Thymus (tissue), 11 donors: ENCODE measurements at regions not wholly inside any gene's neighbourhood (a gene's known extent, or its start where the extent isn't known, plus 50 kb on each side); places are given as distances from the start of the nearest gene placed in this dataset.

Experiments
- DNase-seq, 9 donors: peaks; one replicate each; pipeline ENCODE4 v3.0.0-alpha.2; 2013; ENCODE audit warnings: low spot score in 9 of 9, low read depth in 6 of 9, missing footprints in 1 of 9
- H3K27ac ChIP-seq, 2 donors: one replicate each; pipeline ENCODE4 v1.5.1; 2013; ENCODE audit warnings: control low read depth in 1 of 2, low read depth in 1 of 2, low read length in 1 of 2, mild to moderate bottlenecking in 1 of 2, moderate library complexity in 1 of 2
- H3K27me3 ChIP-seq, 2 donors: one replicate each; pipeline ENCODE4 v1.5.1; 2013; ENCODE audit warnings: low read length in 1 of 2; ENCODE audit not compliant: control insufficient read depth in 2 of 2, insufficient read depth in 1 of 2
- H3K36me3 ChIP-seq, 2 donors: one replicate each; pipeline ENCODE4 v1.5.1; 2013; ENCODE audit warnings: low read length in 1 of 2, mild to moderate bottlenecking in 1 of 2, moderate library complexity in 1 of 2; ENCODE audit not compliant: control insufficient read depth in 2 of 2, insufficient read depth in 2 of 2
- H3K4me1 ChIP-seq, 2 donors: one replicate each; pipeline ENCODE4 v1.5.1; 2013; ENCODE audit warnings: low read length in 2 of 2; ENCODE audit not compliant: control insufficient read depth in 2 of 2, insufficient read depth in 2 of 2
- H3K4me3 ChIP-seq, 2 donors: one replicate each; pipeline ENCODE4 v1.5.1; 2013; ENCODE audit warnings: low read length in 2 of 2, control low read depth in 1 of 2, mild to moderate bottlenecking in 1 of 2
- H3K9me3 ChIP-seq, 2 donors: one replicate each; pipeline ENCODE4 v1.5.1; 2013; ENCODE audit warnings: low read length in 1 of 2, mild to moderate bottlenecking in 1 of 2; ENCODE audit not compliant: control insufficient read depth in 2 of 2, insufficient read depth in 1 of 2
- WGBS: extraction: QIAGEN DNeasy Blood & Tissue Kit; methylation state at CpG from one replicate; pipeline ENCODE4 v1.1.7; 2013; 5-methylcytosine and 5-hydroxymethylcytosine counted together
- donor health status: healthy.

DNA sequence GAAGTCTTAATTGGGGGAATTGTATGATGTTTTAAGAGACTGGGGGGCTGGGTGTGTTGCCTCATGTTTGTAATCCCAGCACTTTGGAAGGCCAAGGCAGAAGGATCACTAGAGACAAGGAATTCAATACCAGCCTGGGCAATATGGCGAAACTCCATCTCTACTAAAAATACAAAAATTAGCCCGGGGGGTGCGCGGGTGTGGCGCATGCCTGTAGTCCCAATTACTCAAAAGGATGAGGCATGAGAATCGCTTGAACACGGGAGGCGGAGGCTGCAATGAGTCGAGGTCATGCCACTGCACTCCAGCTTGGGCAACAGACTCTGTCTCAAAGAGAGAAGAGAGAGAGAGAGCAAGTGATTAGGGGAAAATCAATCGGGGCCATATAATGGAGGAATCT, 600.5 kb downstream of the SLC16A7 start:
- no peaks in the 10 kb centered on the region for H3K4me1 ChIP-seq
- no peak overlapping the region for H3K27ac ChIP-seq
- H3K36me3 ChIP-seq, result no peaks in the 10 kb centered on the region
- no peaks in the 10 kb centered on the region for H3K27me3 ChIP-seq
- H3K9me3 ChIP-seq, result no peaks in the 10 kb centered on the region
- WGBS, result 97% methylated on average over 10 of the region's 10 CpGs
- DNase-seq, result no peak
- H3K4me3 ChIP-seq, result no peak overlapping the region

GRCh38 chr12:60197589-60197988, 601.8 kb downstream of the SLC16A7 start:
- no peaks in the 10 kb centered on the region for H3K4me1 ChIP-seq
- no peaks in the 10 kb centered on the region for H3K27me3 ChIP-seq
- H3K9me3 ChIP-seq, result no peaks in the 10 kb centered on the region
- H3K36me3 ChIP-seq, result no peaks in the 10 kb centered on the region
- H3K4me3 ChIP-seq, result no peak overlapping the region
- WGBS, result 93% methylated on average over 2 of the region's 2 CpGs
- H3K27ac ChIP-seq, result no peak overlapping the region
- DNase-seq, result no peak

GRCh38 chr12:60201891-60202290, 606.1 kb downstream of the SLC16A7 start:
- Histone ChIP-seq H3K36me3 (no peaks in the 10 kb centered on the region), H3K4me1 (no peaks in the 10 kb centered on the region), H3K4me3 (no peak overlapping the region), H3K27me3 (no peaks in the 10 kb centered on the region), H3K9me3 (no peaks in the 10 kb centered on the region), H3K27ac (no peak overlapping the region)
- 92% methylated on average over 4 of the region's 4 CpGs for WGBS
- DNase-seq, result no peak

- H3K9me3 ChIP-seq, result no peaks in the 10 kb centered on the region
- H3K27me3 ChIP-seq, result no peaks in the 10 kb centered on the region
- 94% methylated on average over 1 of the region's 1 CpG for WGBS
- H3K4me1 ChIP-seq, result no peaks in the 10 kb centered on the region
- H3K27ac ChIP-seq, result no peak overlapping the region
- H3K36me3 ChIP-seq, result no peaks in the 10 kb centered on the region
- no peak for DNase-seq
- no peak overlapping the region for H3K4me3 ChIP-seq
Observed at GRCh38 chr12:60205500-60205899, 609.7 kb downstream of the SLC16A7 start.

- Histone ChIP-seq H3K36me3 (no peaks in the 10 kb centered on the region), H3K4me1 (no peaks in the 10 kb centered on the region), H3K27me3 (no peaks in the 10 kb centered on the region), H3K9me3 (peaks cover 0 to 4% of the 10 kb centered on the region in 2 donors), H3K27ac (no peak overlapping the region), H3K4me3 (no peak overlapping the region)
- no peak for DNase-seq
Observed at GRCh38 chr12:60209521-60209920, 613.7 kb downstream of the SLC16A7 start.

DNA sequence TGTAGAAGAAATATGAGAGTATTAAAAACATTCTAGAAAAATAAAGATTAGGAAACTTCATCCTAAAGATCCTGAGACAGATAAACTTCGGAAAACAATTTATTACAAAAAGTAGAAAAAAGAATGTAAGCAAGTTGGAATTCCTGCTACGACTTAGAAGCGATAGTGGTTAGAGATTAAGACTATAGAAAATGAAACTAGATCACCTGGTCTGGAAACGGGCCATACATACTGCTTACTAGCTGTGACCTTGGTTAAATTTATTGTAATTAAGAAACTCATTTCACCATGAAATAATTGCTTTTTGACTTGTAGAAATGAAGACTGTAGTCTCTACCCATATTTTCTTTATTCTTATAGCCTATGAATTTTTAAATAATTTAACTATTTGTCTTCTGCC, 614.1 kb downstream of the SLC16A7 start:
- WGBS, result 62% methylated on average over 4 of the region's 4 CpGs
- no peak overlapping the region for H3K27ac ChIP-seq
- DNase-seq, result no peak

GRCh38 chr12:60210756-60211155, 614.9 kb downstream of the SLC16A7 start:
- Histone ChIP-seq H3K27ac (no peak overlapping the region), H3K4me3 (no peak overlapping the region), H3K36me3 (no peaks in the 10 kb centered on the region), H3K27me3 (no peaks in the 10 kb centered on the region), H3K4me1 (no peaks in the 10 kb centered on the region), H3K9me3 (peaks cover 0 to 4% of the 10 kb centered on the region in 2 donors)
- WGBS, result 82% methylated on average over 5 of the region's 5 CpGs
- DNase-seq, result no peak

More for the DNA sequence above, 614.1 kb downstream of the SLC16A7 start:
- no peaks in the 10 kb centered on the region for H3K36me3 ChIP-seq
- H3K4me3 ChIP-seq, result no peak overlapping the region
- H3K9me3 ChIP-seq, result peaks cover 0 to 4% of the 10 kb centered on the region in 2 donors
- H3K4me1 ChIP-seq, result no peaks in the 10 kb centered on the region
- H3K27me3 ChIP-seq, result no peaks in the 10 kb centered on the region

- 90% methylated on average over 1 of the region's 1 CpG for WGBS
- no peak overlapping the region for H3K27ac ChIP-seq
- no peak for DNase-seq
- H3K9me3 ChIP-seq, result peaks cover 0 to 4% of the 10 kb centered on the region in 2 donors
- no peaks in the 10 kb centered on the region for H3K4me1 ChIP-seq
- no peaks in the 10 kb centered on the region for H3K27me3 ChIP-seq
- H3K4me3 ChIP-seq, result no peak overlapping the region
- H3K36me3 ChIP-seq, result no peaks in the 10 kb centered on the region
Observed at GRCh38 chr12:60211244-60211643, 615.4 kb downstream of the SLC16A7 start.

- Histone ChIP-seq H3K27me3 (no peaks in the 10 kb centered on the region), H3K9me3 (peaks cover 0 to 4% of the 10 kb centered on the region in 2 donors), H3K36me3 (no peaks in the 10 kb centered on the region), H3K4me3 (no peak overlapping the region), H3K4me1 (no peaks in the 10 kb centered on the region), H3K27ac (no peak overlapping the region)
- DNase-seq, result no peak
- 95% methylated on average over 3 of the region's 3 CpGs for WGBS
Observed at GRCh38 chr12:60212159-60213000, 616.6 kb downstream of the SLC16A7 start.
